ENCODE measurements at regions not wholly inside any gene's neighbourhood (a gene's known extent, or its start where the extent isn't known, plus 50 kb on each side); places are given as distances from the start of the nearest gene placed in this dataset.

DNA sequence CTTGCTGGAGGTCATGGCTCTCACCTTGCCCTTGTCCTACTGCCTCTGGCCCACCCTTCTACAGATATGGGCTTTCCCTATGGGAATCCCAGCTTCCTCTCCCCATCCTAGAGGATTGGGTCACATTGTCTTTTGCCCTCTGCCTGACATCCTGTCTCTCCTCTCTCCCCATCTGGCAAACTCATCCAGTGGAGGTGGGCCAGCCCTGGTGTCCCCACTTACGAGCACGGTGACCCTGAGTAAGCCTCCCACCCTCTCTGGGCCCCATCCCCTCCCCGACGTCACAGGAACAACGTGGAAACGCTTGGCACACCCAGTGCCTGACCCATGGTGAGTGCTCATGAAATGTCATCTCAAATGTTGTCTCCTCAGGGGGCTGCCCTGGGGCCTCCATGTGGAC lies 56.1 kb upstream of the ID3 start:
- no peak for DNase-seq (ENCODE audit: low read depth)

DNA sequence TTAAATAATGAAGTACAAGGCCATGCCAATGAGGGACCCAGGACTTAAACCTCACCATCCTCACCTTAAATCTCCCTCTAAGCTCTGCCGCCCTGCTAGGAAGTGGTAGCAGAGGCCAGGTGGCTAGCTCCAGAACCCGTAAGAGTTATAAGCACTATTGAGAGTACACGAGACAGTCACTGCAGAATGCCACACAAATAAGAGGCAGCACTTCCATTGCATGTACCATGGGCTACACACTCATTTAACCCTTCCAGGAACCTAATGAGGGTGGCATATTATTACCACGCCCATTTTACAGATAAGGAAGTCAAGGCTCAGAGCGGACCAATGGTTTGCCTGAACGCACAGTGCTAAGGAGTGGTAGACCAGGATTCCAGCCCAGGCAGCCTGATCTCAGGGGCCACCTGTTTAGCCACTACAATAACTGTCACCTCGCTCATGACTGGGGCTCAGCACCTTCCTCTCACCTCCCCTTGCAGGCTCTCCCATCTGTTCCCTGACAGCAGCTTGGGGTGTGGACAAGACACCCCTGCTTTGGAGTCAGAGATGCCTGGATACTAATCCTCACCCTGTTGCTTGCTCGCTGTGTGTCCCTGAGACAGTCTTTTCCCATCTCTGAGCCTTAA lies 54.8 kb upstream of the ID3 start:
- no peak for DNase-seq (ENCODE audit: low read depth)

DNA sequence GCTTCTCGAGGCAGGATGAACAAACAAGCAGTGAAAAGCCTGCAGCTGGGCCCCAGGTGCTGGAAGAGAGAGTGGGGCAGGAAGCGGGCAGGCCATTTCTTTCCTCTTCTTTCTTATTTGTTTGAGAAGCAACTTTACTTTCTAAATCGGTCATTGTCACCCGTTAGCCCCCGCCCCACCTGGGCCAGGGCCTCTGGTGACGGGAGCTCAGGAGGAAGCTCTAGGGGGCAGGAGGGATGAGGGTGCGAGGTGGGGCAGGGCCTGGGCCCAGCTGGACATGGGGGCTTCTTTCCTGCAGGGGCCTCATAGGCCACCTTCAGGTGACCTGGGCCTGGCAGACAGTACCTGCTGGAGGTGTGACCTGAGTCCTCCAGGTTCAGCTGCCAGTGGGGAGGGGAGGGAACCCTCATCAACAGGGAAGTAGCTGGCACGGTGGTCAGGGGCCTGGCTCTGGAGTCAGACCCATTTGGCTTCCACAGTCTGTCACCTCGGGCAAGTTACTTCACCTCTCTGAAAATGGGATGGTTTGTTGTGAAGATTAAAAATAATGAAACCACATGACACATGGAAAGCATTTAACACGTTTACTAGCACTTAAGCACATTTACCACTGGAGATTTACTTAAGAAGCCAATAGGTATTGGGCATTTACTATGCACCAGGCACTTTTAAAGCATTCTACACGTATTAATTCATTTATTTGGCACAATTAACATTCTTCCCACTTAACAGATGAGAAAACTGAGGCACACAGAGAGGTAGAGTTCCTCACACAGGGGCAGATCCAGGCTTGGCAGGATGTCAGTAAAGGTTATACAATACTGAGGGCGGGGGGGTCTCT lies 54.1 kb upstream of the ID3 start:
- no peak for DNase-seq (ENCODE audit: low read depth)

DNA sequence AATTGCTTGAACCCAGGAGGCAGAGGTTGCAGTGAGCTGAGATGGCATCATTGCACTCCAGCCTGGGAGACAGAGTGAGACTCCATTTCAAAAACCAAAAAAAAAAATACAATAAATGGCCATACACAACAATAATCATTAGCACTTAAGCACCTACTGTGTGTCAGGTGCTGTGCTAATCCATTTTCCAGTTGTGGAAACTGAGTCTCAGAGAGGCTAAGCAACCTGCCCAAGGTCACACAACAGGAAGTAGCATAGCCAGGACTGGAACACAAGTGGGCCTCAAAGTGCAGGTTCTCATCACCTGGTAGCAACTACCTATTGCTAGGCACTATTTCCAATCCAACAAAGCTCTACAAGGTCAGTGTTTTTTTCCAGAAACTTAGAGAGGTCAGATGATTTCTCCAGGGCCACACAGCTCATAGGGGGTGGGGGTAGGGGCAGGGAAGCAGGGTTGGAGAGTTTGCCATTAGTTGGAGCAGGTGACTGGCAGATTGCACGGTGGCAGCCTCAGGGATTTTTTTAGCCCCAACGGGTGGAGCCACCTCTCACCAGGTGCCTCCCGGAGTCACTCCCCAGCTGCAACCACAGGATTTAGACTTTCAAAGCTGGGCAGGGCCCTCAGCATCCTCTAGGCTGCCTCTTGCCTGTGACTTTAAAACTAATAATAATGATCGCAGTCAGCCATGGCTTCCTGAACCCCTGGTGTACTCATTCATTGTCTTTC lies 52.5 kb upstream of the ID3 start:
- no peak for DNase-seq (ENCODE audit: low read depth)

DNA sequence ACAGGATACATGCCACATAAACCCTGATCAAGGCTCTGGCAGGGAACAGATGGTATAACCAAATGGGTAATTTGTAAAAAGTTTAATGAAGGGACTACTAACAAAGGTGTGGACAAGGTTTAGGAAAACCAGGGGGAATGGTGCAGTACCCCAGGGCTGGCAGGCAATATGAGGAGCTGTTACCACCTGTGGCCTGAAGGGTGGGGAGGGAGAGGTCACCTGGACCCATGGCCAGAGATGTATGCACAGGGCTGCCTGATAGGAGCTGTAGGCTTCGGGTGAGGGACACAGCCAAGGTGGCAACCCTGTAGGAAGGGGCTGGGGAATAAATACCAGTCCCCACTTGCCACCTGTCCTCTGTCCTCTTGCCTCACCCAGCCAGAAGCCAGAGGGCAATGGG lies 51.4 kb upstream of the ID3 start:
- no peak for DNase-seq (ENCODE audit: low read depth)

DNA sequence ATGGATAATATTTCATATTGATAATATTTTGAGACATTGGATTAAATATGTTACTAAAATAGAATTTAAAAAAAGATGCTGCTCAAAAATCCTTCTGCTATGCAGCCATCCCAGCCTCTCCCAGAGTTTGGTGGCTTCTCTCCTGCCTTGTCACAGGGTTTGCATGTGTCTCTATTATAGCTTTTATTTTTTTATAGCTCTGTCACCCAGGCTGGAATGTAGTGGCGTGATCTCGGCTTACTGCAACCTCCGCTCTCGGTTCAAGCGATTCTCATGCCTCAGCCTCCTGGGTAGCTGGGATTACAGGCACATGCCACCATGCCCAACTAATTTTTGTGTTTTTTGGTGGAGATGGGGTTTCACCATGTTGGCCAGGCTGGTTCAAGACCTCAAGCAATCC lies 50.7 kb upstream of the ID3 start:
- DNase-seq (ENCODE audit: low read depth): no peak

Measured in activated T-cell treated with anti-CD3 and anti-CD28 coated beads for 1 hour (primary cell).